Karpas-422 (cell line): ENCODE measurements at regions not wholly inside any gene's neighbourhood (a gene's known extent, or its start where the extent isn't known, plus 50 kb on each side); places are given as distances from the start of the nearest gene placed in this dataset.
A peak's percentile ranks its signal among the peaks of the same experiment; 100 is the strongest.

ENCODE experiments used
- DNase-seq: peaks from one replicate; pipeline ENCODE4 v3.0.0-alpha.2; 2015
- H2AFZ ChIP-seq: fragments of 200-600 bp; sonication (generic); 2 replicates; pipeline ENCODE4 v1.6.1; 2014; ENCODE audit warnings: antibody characterized with exemption, low read length, mixed read lengths
- H3K27ac ChIP-seq: fragments of 200-600 bp; sonication (generic); 2 replicates; pipeline ENCODE4 v1.5.1; 2014; ENCODE audit warnings: mild to moderate bottlenecking, low read length, moderate library complexity
- H3K27me3 ChIP-seq: fragments of 200-600 bp; sonication (generic); 2 replicates; pipeline ENCODE4 v1.6.1; 2014; ENCODE audit warnings: low read length, mixed read lengths
- H3K36me3 ChIP-seq: fragments of 200-600 bp; sonication (generic); 2 replicates; pipeline ENCODE4 v1.6.1; 2014; ENCODE audit warnings: low read length, mixed read lengths; ENCODE audit not compliant: insufficient read depth
- H3K4me1 ChIP-seq: fragments of 200-600 bp; sonication (generic); 2 replicates; pipeline ENCODE4 v1.6.1; 2014; ENCODE audit warnings: mild to moderate bottlenecking, low read length, mixed read lengths
- H3K4me2 ChIP-seq: fragments of 200-600 bp; sonication (generic); 2 replicates; pipeline ENCODE4 v1.6.1; 2014; ENCODE audit warnings: low read length, low read depth, mild to moderate bottlenecking; ENCODE audit not compliant: poor library complexity, severe bottlenecking
- H3K4me3 ChIP-seq: fragments of 200-600 bp; sonication (generic); 2 replicates; pipeline ENCODE4 v1.5.1; 2014; ENCODE audit warnings: mild to moderate bottlenecking, antibody characterized with exemption, low read length, mixed read lengths
- H3K79me2 ChIP-seq: fragments of 200-600 bp; sonication (generic); 2 replicates; pipeline ENCODE4 v1.6.1; 2014; ENCODE audit warnings: mild to moderate bottlenecking, low read length, mixed read lengths
- H3K9ac ChIP-seq: fragments of 200-600 bp; sonication (generic); 2 replicates; pipeline ENCODE4 v1.6.0; 2014; ENCODE audit warnings: low read length
- H3K9me2 ChIP-seq: fragments of 200-600 bp; sonication (generic), shearing (Covaris generic); replicated peaks from 2 replicates; pipeline ENCODE4 v1.6.0; 2014; ENCODE audit warnings: mild to moderate bottlenecking, low read length, moderate library complexity; ENCODE audit not compliant: insufficient read depth
- H3K9me3 ChIP-seq: fragments of 300-700, 200-600 bp; sonication (generic); 2 replicates; pipeline ENCODE4 v1.6.1; 2014; ENCODE audit warnings: low read length, mixed read lengths
- H4K20me1 ChIP-seq: fragments of 200-600 bp; sonication (generic); 2 replicates; pipeline ENCODE4 v1.6.1; 2014; ENCODE audit warnings: mild to moderate bottlenecking, antibody characterized with exemption, low read length, low read depth; ENCODE audit not compliant: insufficient read depth

DNA sequence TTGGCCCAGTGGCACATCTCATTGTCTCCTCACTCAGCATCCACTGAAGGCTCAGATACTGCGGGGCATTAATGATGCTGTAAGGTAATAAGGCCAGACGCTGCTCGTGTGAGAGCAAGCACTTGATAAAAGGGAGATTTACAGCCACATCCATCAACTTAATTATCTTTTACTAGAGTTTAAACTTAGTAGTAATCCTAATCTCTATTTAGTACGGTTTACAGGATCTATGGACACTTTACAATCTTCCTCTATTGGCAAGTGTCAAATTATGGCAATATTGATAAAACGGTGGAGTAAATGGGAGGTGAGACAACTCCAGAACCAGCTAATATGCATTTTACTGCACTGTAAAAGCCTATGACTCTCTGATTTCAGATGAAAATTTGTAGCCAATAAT is 192.7 kb upstream of the GPR12 start:
- Histone ChIP-seq H2AFZ (no peak overlapping the region), H3K36me3 (no peaks in the 10 kb centered on the region), H3K9ac (no peak overlapping the region), H3K27ac (no peak overlapping the region), H3K4me1 (no peaks in the 10 kb centered on the region), H3K27me3 (no peaks in the 10 kb centered on the region), H3K9me2 (no peaks in the 10 kb centered on the region), H4K20me1 (no peaks in the 10 kb centered on the region), H3K4me3 (no peak overlapping the region), H3K9me3 (no peaks in the 10 kb centered on the region), H3K79me2 (no peaks in the 10 kb centered on the region), H3K4me2 (no peak overlapping the region)
- no peak for DNase-seq

DNA sequence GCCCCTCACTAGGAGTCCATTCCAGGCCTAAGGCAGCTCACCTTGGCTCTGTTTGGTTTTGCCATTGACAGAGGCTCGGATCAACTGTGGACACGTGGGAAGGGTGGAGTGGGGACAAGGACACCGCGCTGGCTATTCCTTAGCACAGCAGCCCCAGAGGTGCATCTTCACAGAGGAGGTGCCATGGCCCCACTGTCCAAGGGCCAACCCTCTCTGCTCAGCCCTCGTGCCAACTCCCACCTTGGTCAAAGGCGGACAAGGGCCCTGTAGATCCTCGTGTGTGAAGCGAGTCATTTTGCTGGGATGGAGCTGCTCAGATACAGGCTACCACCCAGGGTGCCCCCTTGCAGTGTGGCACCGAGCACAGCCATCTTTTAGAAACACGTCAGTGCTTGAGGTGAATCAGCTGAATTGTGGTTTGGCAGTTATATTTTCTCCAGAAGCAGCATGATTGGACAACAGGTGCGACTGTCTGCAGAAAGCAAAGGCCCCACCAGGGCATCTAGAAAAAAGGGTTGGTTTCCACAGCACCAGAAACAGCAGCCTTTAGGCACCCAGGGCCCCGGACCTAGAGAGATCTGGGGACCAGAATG is 192.1 kb upstream of the GPR12 start:
- Histone ChIP-seq H3K9ac (no peak overlapping the region), H3K9me2 (no peaks in the 10 kb centered on the region), H3K79me2 (no peaks in the 10 kb centered on the region), H4K20me1 (no peaks in the 10 kb centered on the region), H3K27ac (no peak overlapping the region), H3K4me2 (no peak overlapping the region), H3K9me3 (no peaks in the 10 kb centered on the region), H3K4me1 (no peaks in the 10 kb centered on the region), H3K36me3 (no peaks in the 10 kb centered on the region), H3K4me3 (no peak overlapping the region), H3K27me3 (no peaks in the 10 kb centered on the region), H2AFZ (no peak overlapping the region)
- no peak for DNase-seq

DNA sequence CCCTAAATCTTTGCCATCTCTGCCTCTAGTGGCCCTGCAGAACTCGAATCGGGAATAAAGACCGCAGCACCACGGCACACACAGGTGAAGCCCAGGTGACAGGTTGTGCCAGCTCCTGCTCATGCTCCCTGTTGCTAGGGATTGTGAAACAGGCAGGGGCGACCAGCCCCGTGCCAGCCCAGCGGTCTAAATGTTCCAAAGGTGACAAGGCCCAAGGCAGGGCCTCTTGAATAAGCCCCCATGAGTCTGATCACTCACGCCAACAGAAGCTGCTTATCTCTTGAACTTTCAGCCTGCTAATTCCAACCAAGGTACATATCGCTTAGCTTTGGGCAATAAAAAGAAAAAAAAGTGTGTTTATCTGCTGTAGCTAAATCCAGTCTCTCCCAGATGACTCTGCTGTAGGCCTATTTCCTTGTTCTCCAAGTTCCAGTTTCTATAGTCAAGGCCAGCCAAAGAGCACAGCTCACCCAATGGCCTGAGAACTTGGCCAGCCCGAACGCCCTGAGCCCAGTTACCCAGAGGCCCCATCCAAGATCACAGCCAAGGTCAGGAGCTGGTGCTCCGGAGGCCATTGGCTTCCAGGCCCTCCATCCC is 191.1 kb upstream of the GPR12 start:
- no peaks in the 10 kb centered on the region for H3K36me3 ChIP-seq
- H3K9me3 ChIP-seq: no peaks in the 10 kb centered on the region
- DNase-seq: no peak
- no peaks in the 10 kb centered on the region for H3K9me2 ChIP-seq
- H3K9ac ChIP-seq: no peak overlapping the region
- H3K4me1 ChIP-seq: no peaks in the 10 kb centered on the region
- H3K4me2 ChIP-seq: no peak overlapping the region
- no peak overlapping the region for H2AFZ ChIP-seq
- no peak overlapping the region for H3K4me3 ChIP-seq
- no peaks in the 10 kb centered on the region for H4K20me1 ChIP-seq
- no peak overlapping the region for H3K27ac ChIP-seq
- no peaks in the 10 kb centered on the region for H3K79me2 ChIP-seq
- H3K27me3 ChIP-seq: no peaks in the 10 kb centered on the region

DNA sequence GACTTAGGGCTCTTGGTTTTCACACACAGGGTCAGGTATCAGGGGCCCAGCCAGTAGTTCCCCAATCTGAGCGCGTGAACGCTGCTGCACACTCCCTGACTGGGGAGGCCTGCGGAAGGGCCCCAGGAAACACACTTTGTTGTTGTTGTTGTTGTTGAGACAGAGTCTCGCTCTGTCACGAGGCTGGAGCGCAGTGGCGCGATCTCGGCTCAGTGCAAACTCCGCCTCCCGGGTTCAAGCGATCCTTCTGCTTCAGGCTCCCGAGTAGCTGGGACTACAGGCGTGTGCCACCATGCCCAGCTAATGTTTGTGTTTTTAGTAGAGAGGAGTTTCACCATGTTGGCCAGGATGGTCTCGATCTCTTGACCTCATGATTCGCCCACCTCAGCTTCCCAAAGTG is 190.4 kb upstream of the GPR12 start:
- Histone ChIP-seq H3K9me2 (no peaks in the 10 kb centered on the region), H2AFZ (no peak overlapping the region), H3K27ac (no peak overlapping the region), H4K20me1 (no peaks in the 10 kb centered on the region), H3K9ac (no peak overlapping the region), H3K4me1 (no peaks in the 10 kb centered on the region), H3K9me3 (no peaks in the 10 kb centered on the region), H3K36me3 (no peaks in the 10 kb centered on the region), H3K4me3 (no peak overlapping the region), H3K27me3 (no peaks in the 10 kb centered on the region), H3K79me2 (no peaks in the 10 kb centered on the region), H3K4me2 (no peak overlapping the region)
- DNase-seq: no peak

DNA sequence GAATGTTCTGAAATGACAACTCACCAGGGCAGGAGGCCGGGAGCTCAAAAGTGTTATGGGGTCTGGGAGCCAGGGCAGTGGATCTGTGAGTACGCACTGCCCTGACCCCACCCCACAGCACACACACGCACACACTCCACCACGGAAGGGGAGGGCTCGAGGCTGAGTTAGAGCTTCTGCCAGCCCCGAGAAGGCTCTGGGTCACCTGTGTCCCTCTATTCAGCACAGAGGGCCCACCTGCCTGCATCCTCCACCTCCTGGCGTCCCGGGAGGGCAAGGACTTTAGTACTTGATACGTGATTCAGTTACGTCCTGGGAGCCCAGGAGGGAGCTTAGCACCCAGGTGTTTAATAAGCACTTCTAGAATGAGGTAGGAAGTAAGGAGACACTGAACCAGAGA is 190.0 kb upstream of the GPR12 start:
- no peaks in the 10 kb centered on the region for H3K27me3 ChIP-seq
- H3K79me2 ChIP-seq: no peaks in the 10 kb centered on the region
- H3K9me2 ChIP-seq: no peaks in the 10 kb centered on the region
- no peak overlapping the region for H3K9ac ChIP-seq
- H3K36me3 ChIP-seq: no peaks in the 10 kb centered on the region
- no peaks in the 10 kb centered on the region for H3K9me3 ChIP-seq
- DNase-seq: no peak
- no peaks in the 10 kb centered on the region for H4K20me1 ChIP-seq
- no peak overlapping the region for H3K4me3 ChIP-seq
- no peak overlapping the region for H3K4me2 ChIP-seq
- no peak overlapping the region for H2AFZ ChIP-seq
- no peaks in the 10 kb centered on the region for H3K4me1 ChIP-seq
- no peak overlapping the region for H3K27ac ChIP-seq

DNA sequence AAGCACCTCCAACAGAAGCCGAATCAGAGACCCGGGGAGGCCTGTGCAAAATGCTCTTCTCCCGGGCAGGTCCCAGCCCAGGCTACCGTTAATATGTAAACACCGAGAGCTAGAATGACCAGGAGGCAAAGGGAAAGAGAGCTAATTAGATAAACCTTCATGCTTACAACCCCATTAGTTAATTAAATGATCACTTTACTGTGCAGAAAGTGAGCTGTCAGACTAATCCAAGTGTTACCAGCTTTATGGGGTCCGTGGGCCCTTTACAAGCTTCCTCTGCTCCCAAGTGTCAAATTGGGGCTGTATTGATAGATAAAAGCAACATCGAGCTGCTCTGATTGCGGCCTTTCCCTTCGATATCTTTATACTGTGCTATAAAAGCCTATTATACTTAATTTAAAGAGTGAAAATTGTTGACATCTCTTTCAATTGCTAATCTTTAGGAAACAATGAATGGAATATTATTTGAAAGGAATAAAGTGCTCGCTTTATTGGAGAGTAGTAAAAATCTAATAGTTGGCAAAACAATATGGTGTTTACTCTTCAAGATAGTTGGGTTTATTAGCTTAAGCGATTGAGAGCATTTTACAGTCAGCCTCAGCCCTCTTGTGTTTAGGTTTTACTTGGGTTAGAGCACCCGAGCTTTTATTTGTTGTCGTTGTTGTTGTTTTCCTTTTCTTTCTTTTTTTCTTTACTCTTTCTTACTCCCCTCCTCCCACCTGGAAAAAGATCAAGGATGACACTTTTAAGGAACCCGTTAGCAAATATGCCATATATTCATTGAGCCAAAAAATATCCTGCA is 189.3 kb upstream of the GPR12 start:
- no peaks in the 10 kb centered on the region for H3K9me2 ChIP-seq
- H3K36me3 ChIP-seq: no peaks in the 10 kb centered on the region
- DNase-seq: no peak
- no peak overlapping the region for H3K4me2 ChIP-seq
- H3K4me1 ChIP-seq: no peaks in the 10 kb centered on the region
- H2AFZ ChIP-seq: no peak overlapping the region
- no peaks in the 10 kb centered on the region for H3K27me3 ChIP-seq
- H3K27ac ChIP-seq: no peak overlapping the region
- no peak overlapping the region for H3K4me3 ChIP-seq
- no peaks in the 10 kb centered on the region for H3K79me2 ChIP-seq
- no peaks in the 10 kb centered on the region for H4K20me1 ChIP-seq
- no peaks in the 10 kb centered on the region for H3K9me3 ChIP-seq
- H3K9ac ChIP-seq: no peak overlapping the region

DNA sequence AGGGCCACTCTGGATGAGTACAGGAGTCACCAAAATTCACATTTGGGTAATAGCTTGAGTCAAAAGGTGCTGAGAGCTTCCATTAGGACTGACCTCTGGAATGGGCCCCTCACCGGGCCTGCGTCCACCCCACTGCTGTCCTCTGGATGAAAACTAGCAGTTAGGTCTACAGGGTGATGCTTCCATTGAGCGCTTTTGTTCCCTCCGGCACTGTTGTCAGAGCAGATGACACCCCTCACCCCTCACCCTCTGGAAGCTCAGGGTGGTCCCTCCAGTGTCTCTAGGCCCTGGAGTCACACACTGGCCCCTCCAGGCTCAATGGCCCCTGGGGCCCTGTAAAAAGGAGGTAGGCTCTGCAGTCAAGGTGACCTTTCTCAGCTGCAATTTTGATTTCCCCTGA is 187.8 kb upstream of the GPR12 start:
- Histone ChIP-seq H3K36me3 (no peaks in the 10 kb centered on the region), H3K4me3 (no peak overlapping the region), H2AFZ (no peak overlapping the region), H3K27ac (no peak overlapping the region), H3K79me2 (no peaks in the 10 kb centered on the region), H3K4me1 (no peaks in the 10 kb centered on the region), H3K27me3 (no peaks in the 10 kb centered on the region), H3K9ac (no peak overlapping the region), H4K20me1 (no peaks in the 10 kb centered on the region), H3K4me2 (no peak overlapping the region), H3K9me2 (no peaks in the 10 kb centered on the region), H3K9me3 (no peaks in the 10 kb centered on the region)
- no peak for DNase-seq

DNA sequence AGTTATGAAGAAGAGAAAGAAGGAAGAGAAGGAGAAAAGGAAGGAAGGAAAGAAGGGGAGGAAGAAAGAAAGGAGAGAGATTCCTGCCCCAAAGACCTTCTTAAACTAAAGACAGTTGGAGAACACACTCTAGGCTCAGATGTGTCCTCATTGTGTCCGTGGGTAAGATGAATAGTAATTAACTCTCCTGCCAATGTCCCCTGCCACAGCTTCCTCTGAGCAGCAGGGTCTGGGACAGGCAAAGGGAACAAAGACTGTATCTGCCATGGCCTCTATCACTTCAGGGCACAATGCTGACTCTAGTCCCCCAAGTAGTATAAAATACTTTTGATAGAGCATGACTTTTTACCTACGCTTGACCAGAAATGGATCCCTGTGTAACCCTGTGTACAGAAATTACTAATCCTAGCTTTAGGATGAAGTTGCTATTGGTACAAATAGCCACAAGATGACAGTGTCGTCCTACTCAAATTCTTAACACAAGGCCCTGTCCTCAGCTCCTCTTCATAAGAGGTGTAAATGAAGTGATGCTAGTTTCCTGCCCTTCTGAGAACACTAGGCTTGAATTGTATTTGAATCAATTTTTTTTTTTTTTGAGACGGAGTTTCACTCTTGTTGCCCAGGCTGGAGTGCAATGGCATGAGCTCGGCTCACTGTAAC is 186.2 kb upstream of the GPR12 start:
- Histone ChIP-seq H2AFZ (no peak overlapping the region), H3K4me3 (no peak overlapping the region), H3K36me3 (no peaks in the 10 kb centered on the region), H3K4me1 (no peaks in the 10 kb centered on the region), H3K27ac (no peak overlapping the region), H3K4me2 (no peak overlapping the region), H3K9ac (no peak overlapping the region), H3K9me2 (no peaks in the 10 kb centered on the region), H4K20me1 (no peaks in the 10 kb centered on the region), H3K79me2 (no peaks in the 10 kb centered on the region), H3K9me3 (no peaks in the 10 kb centered on the region), H3K27me3 (no peaks in the 10 kb centered on the region)
- DNase-seq: peak; percentile 81
